Astrocyte of the spinal cord (primary cell): ENCODE measurements at regions not wholly inside any gene's neighbourhood (a gene's known extent, or its start where the extent isn't known, plus 50 kb on each side); places are given as distances from the start of the nearest gene placed in this dataset.
A peak's percentile ranks its signal among the peaks of the same experiment; 100 is the strongest.

Experiments used
- DNase-seq: peaks from one replicate; pipeline ENCODE4 v3.0.0; 2011; ENCODE audit warnings: low read depth, low spot score
- H3K4me3 ChIP-seq: 2 replicates; pipeline ENCODE4 v1.5.1; 2011; ENCODE audit warnings: low read depth, mild to moderate bottlenecking, low read length, moderate library complexity
- in situ Hi-C: cut with HindIII; loops from 2 replicates; pipeline ENCODE4 v1.10.0; 2017; ENCODE audit warnings: low sequenced_read_pairs
- TF ChIP-seq, protein P1 (sequence below): IDR thresholded peaks from 2 replicates; pipeline ENCODE4 v1.5.1; 2012; ENCODE audit warnings: low read depth, mild to moderate bottlenecking, low read length, inconsistent platforms

DNA sequence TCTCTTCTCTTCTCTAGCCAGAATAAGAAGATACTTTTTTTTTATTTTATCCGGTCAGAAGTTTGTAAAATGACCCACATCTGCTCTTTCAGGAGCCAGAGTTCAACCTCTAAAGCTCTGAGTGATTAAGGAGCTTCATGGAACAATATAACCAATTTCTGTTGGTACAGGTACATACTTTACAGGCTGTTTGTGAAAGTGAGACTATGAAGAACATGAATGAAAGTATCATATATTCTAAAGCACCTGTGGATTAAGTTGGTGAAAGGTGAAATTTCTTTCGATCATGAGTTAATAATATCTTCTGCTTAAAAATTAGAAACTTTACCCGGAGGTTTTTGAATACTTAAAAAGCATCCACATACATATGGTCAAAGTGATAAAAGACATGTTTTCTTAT is 65.2 kb downstream of the DMRT2 start:
- TF ChIP-seq, protein P1, sequence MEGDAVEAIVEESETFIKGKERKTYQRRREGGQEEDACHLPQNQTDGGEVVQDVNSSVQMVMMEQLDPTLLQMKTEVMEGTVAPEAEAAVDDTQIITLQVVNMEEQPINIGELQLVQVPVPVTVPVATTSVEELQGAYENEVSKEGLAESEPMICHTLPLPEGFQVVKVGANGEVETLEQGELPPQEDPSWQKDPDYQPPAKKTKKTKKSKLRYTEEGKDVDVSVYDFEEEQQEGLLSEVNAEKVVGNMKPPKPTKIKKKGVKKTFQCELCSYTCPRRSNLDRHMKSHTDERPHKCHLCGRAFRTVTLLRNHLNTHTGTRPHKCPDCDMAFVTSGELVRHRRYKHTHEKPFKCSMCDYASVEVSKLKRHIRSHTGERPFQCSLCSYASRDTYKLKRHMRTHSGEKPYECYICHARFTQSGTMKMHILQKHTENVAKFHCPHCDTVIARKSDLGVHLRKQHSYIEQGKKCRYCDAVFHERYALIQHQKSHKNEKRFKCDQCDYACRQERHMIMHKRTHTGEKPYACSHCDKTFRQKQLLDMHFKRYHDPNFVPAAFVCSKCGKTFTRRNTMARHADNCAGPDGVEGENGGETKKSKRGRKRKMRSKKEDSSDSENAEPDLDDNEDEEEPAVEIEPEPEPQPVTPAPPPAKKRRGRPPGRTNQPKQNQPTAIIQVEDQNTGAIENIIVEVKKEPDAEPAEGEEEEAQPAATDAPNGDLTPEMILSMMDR = no peak
- H3K4me3 ChIP-seq = no peak overlapping the region
- no peak for DNase-seq
- in situ Hi-C loops = no loop called here

DNA sequence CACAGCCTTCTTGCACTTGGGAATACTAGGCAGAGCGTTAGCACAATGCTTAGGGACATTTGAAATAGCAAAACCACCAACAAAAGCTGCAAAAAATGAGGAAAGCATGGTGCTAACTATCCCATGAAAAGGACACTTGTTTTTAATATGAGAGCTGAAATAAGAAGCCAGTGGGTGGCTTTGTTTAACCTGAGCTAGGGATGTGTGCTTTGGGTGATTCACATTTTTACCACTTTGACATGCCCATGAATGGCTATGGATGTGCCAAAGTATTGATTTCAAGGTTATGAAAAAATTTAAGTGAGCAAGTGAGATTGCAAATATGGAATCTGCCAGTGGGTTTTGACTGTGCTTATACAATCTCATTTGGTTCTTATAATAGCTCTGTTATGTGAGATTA is 67.3 kb downstream of the DMRT2 start:
- TF ChIP-seq, protein P1 = no peak
- in situ Hi-C loops = no loop called here
- no peak for DNase-seq
- no peak overlapping the region for H3K4me3 ChIP-seq

- in situ Hi-C loops = no loop called here
- no peak for DNase-seq
- TF ChIP-seq, protein P1 = no peak
- H3K4me3 ChIP-seq = no peak overlapping the region
Observed at GRCh38 chr9:1120500-1121165, 70.5 kb downstream of the DMRT2 start.

GRCh38 chr9:1125741-1126140 is 75.6 kb downstream of the DMRT2 start:
- TF ChIP-seq, protein P1 = no peak
- in situ Hi-C loops = no loop called here
- DNase-seq = peak; percentile 34
- H3K4me3 ChIP-seq = no peak overlapping the region

DNA sequence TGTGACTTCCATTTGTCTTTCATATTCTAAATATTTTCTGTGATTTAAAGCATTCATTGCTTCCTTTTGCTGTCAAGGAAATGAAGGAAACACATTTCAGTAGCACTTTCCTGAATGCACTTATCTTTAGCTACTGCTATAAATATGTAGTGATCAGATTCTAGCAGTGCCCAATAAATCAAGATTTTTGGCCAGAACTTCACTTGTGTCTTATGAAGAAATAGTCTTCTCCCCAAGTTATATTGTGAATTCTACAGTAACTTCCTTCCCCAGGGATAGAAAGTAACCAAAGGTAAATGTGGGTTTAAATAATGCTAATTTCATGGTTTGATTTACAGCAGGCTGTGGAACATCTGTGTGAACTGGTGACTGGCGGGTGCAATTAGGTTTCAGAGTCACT is 77.9 kb downstream of the DMRT2 start:
- DNase-seq = no peak
- no peak overlapping the region for H3K4me3 ChIP-seq
- in situ Hi-C loops = no loop called here
- TF ChIP-seq, protein P1 = no peak

- no peak overlapping the region for H3K4me3 ChIP-seq
- TF ChIP-seq, protein P1 = no peak
- DNase-seq = no peak
- in situ Hi-C loops = no loop called here
Observed at GRCh38 chr9:1129382-1129781, 79.2 kb downstream of the DMRT2 start.

DNA sequence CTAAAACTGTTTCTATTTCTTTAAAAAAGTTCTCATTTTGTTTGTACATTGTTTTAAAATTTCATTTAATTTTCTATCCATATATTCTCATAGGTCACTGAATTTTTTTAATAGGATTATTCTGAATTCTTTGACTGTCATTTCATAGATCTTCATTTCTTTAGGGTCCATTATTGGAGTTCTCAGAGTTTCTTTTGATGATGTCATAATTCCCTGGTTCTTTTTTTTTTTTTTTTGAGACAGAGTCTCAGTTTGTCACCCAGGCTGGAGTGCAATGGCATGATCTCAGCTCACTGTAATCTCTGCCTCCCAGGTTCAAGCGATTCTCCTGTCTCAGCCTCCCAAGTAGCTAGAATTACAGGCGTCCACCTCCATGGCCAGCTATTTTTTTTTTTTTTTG is 89.9 kb downstream of the DMRT2 start:
- TF ChIP-seq, protein P1 = no peak
- H3K4me3 ChIP-seq = no peak overlapping the region
- in situ Hi-C loops = no loop called here
- DNase-seq = no peak
